DOHH2 (cell line): ENCODE measurements at regions not wholly inside any gene's neighbourhood (a gene's known extent, or its start where the extent isn't known, plus 50 kb on each side); places are given as distances from the start of the nearest gene placed in this dataset.

Source experiments
- H3F3A ChIP-seq: fragments of 200-600 bp; sonication (generic), shearing (Covaris generic); 2 replicates; pipeline ENCODE4 v1.6.0; 2016; ENCODE audit warnings: antibody characterized with exemption, mild to moderate bottlenecking; ENCODE audit not compliant: control insufficient read depth, insufficient read depth
- H3K27ac ChIP-seq: fragments of 200-600 bp; sonication (generic); 2 replicates; pipeline ENCODE4 v1.5.1; 2014; ENCODE audit warnings: low read depth, mild to moderate bottlenecking, low read length, moderate library complexity
- H3K27me3 ChIP-seq: fragments of 200-600 bp; sonication (generic); 2 replicates; pipeline ENCODE4 v1.6.1; 2014; ENCODE audit warnings: mild to moderate bottlenecking, low read length, mixed read lengths; ENCODE audit not compliant: control insufficient read depth
- H3K36me3 ChIP-seq: fragments of 200-600 bp; sonication (generic); 2 replicates; pipeline ENCODE4 v1.6.1; 2014; ENCODE audit warnings: mild to moderate bottlenecking, low read length, moderate library complexity, mixed read lengths; ENCODE audit not compliant: control insufficient read depth
- H3K4me1 ChIP-seq: fragments of 200-600 bp; sonication (generic); 2 replicates; pipeline ENCODE4 v1.6.1; 2014; ENCODE audit warnings: mild to moderate bottlenecking, low read length, mixed read lengths; ENCODE audit not compliant: control insufficient read depth
- H3K4me2 ChIP-seq: fragments of 200-600 bp; sonication (generic); 2 replicates; pipeline ENCODE4 v1.6.0; 2014; ENCODE audit warnings: mild to moderate bottlenecking, low read length, moderate library complexity
- H3K4me3 ChIP-seq: fragments of 200-600 bp; sonication (generic); 2 replicates; pipeline ENCODE4 v1.5.1; 2014; ENCODE audit warnings: mild to moderate bottlenecking, low read length, mixed read lengths
- H3K79me2 ChIP-seq: fragments of 200-600 bp; sonication (generic); 2 replicates; pipeline ENCODE4 v1.6.1; 2014; ENCODE audit warnings: mild to moderate bottlenecking, low read length, mixed read lengths; ENCODE audit not compliant: control insufficient read depth
- H3K9me2 ChIP-seq: fragments of 200-600 bp; sonication (generic); replicated peaks from 2 replicates; pipeline ENCODE4 v1.6.1; 2014; ENCODE audit warnings: mild to moderate bottlenecking, low read length, mixed read lengths; ENCODE audit not compliant: control insufficient read depth
- H3K9me3 ChIP-seq: fragments of 200-600 bp; sonication (generic); 2 replicates; pipeline ENCODE4 v1.6.1; 2014; ENCODE audit warnings: antibody characterized with exemption, low read length, mixed read lengths; ENCODE audit not compliant: control insufficient read depth, insufficient read depth
- H4K20me1 ChIP-seq: fragments of 200-600 bp; sonication (generic); 2 replicates; pipeline ENCODE4 v1.6.0; 2014; ENCODE audit warnings: low read depth, mild to moderate bottlenecking, antibody characterized with exemption, low read length, moderate library complexity; ENCODE audit not compliant: control insufficient read depth, insufficient read depth
- CTCF ChIP-seq: fragments of 200-600 bp; sonication (generic); IDR thresholded peaks from one replicate; pipeline ENCODE4 v1.5.1; 2014; ENCODE audit warnings: antibody characterized with exemption, mild to moderate bottlenecking, low read depth, low read length; ENCODE audit not compliant: poor library complexity, severe bottlenecking
- EZH2phosphoT487 ChIP-seq: fragments of 200-600 bp; sonication (generic); IDR thresholded peaks from 2 replicates; pipeline ENCODE4 v1.6.1; 2017; ENCODE audit warnings: borderline replicate concordance, mild to moderate bottlenecking, antibody characterized with exemption, low read length, moderate library complexity, mixed read lengths

DNA sequence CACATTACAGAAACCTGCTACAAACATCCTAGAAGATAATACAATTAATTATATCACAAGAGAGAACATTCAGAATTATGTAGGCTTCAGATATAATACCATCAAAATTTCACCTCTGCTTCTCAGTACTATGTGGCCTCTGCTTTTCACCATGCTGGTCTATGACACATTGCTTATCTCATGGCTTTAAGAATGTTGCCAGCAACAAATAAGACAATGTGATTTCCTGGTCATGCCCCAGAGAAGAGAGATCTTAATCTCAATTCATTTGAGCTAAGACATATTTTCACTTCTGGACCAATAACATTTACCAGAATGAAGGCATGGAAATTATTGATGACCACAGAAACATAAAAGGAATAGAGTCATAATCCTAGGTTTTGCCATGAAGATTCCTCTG, 1233.4 kb upstream of the ADGRL3 start:
- H3K4me3 ChIP-seq, result no peak overlapping the region
- H3K27me3 ChIP-seq, result no peaks in the 10 kb centered on the region
- no peak overlapping the region for H3K27ac ChIP-seq
- H3K4me2 ChIP-seq, result no peak overlapping the region
- no peak for TF ChIP-seq EZH2phosphoT487
- TF ChIP-seq CTCF, result no peak
- H4K20me1 ChIP-seq, result no peaks in the 10 kb centered on the region
- no peaks in the 10 kb centered on the region for H3F3A ChIP-seq
- no peaks in the 10 kb centered on the region for H3K79me2 ChIP-seq
- H3K9me2 ChIP-seq, result no peaks in the 10 kb centered on the region
- no peaks in the 10 kb centered on the region for H3K36me3 ChIP-seq
- H3K4me1 ChIP-seq, result no peaks in the 10 kb centered on the region
- no peaks in the 10 kb centered on the region for H3K9me3 ChIP-seq

GRCh38 chr4:59968796-59969195, 1231.3 kb upstream of the ADGRL3 start:
- Histone ChIP-seq H3K9me3 (no peaks in the 10 kb centered on the region), H3K36me3 (no peaks in the 10 kb centered on the region), H3K27me3 (no peaks in the 10 kb centered on the region), H3K4me3 (no peak overlapping the region), H3K9me2 (no peaks in the 10 kb centered on the region), H3K79me2 (no peaks in the 10 kb centered on the region), H3K27ac (no peak overlapping the region), H3F3A (no peaks in the 10 kb centered on the region), H4K20me1 (no peaks in the 10 kb centered on the region), H3K4me1 (no peaks in the 10 kb centered on the region), H3K4me2 (no peak overlapping the region)
- no peak for TF ChIP-seq CTCF
- TF ChIP-seq EZH2phosphoT487, result no peak

- Histone ChIP-seq H3K4me3 (no peak overlapping the region), H3K36me3 (no peaks in the 10 kb centered on the region), H3K27ac (no peak overlapping the region), H3K9me2 (no peaks in the 10 kb centered on the region), H4K20me1 (no peaks in the 10 kb centered on the region), H3K79me2 (no peaks in the 10 kb centered on the region), H3K9me3 (no peaks in the 10 kb centered on the region), H3K4me1 (no peaks in the 10 kb centered on the region), H3K4me2 (no peak overlapping the region), H3K27me3 (no peaks in the 10 kb centered on the region), H3F3A (no peaks in the 10 kb centered on the region)
- no peak for TF ChIP-seq CTCF
- TF ChIP-seq EZH2phosphoT487, result no peak
These were observed 1230.2 kb upstream of the ADGRL3 start for GRCh38 chr4:59969909-59970308.

DNA sequence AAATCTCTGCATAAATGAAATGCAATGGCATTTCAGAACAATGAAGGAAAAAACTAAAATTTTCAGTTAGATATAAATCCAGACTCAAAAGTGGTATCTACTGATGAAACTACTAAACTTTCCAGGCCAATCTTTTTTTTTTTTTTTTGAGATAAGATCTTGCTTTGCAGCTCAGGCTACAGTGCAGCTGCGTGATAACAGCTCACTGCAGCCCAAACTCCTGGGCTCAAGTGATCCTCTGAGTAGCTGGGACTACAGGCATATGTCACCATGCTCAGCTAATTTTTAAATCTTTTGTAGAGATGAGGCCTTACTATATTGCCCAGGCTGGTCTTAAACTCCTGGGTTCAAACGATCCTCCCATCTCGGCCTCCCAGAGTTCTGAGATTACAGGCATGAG, 1228.2 kb upstream of the ADGRL3 start:
- Histone ChIP-seq H3K27me3 (no peaks in the 10 kb centered on the region), H3K4me2 (no peak overlapping the region), H3F3A (no peaks in the 10 kb centered on the region), H3K9me2 (no peaks in the 10 kb centered on the region), H3K36me3 (no peaks in the 10 kb centered on the region), H3K9me3 (no peaks in the 10 kb centered on the region), H3K4me1 (no peaks in the 10 kb centered on the region), H3K27ac (no peak overlapping the region), H3K4me3 (no peak overlapping the region), H4K20me1 (no peaks in the 10 kb centered on the region), H3K79me2 (no peaks in the 10 kb centered on the region)
- TF ChIP-seq CTCF (no peak), EZH2phosphoT487 (no peak)
